Duodenal mucosa (tissue), 2 donors: ENCODE measurements at regions not wholly inside any gene's neighbourhood (a gene's known extent, or its start where the extent isn't known, plus 50 kb on each side); places are given as distances from the start of the nearest gene placed in this dataset.

Experiments used
- H3K27ac ChIP-seq: one replicate; pipeline ENCODE4 v1.7.0; 2013; ENCODE audit warnings: low read depth, low read length
- H3K27me3 ChIP-seq, 2 donors: one replicate each; pipeline ENCODE4 v1.7.0; 2013; ENCODE audit warnings: low read length in 2 of 2, control low read depth in 1 of 2; ENCODE audit not compliant: insufficient read depth in 2 of 2, control insufficient read depth in 1 of 2
- H3K36me3 ChIP-seq, 2 donors: one replicate each; pipeline ENCODE4 v1.7.0; 2013; ENCODE audit warnings: low read length in 2 of 2, control low read depth in 1 of 2; ENCODE audit not compliant: insufficient read depth in 2 of 2, control insufficient read depth in 1 of 2
- H3K4me1 ChIP-seq, 2 donors: one replicate each; pipeline ENCODE4 v1.7.0; 2013; ENCODE audit warnings: low read length in 2 of 2, control low read depth in 1 of 2; ENCODE audit not compliant: insufficient read depth in 2 of 2, control insufficient read depth in 1 of 2
- H3K4me3 ChIP-seq, 2 donors: one replicate each; pipeline ENCODE4 v1.7.0; 2013; ENCODE audit warnings: low read length in 2 of 2, low read depth in 1 of 2
- H3K9ac ChIP-seq, 2 donors: one replicate each; pipeline ENCODE4 v1.7.0; 2013; ENCODE audit warnings: low read length in 2 of 2, low read depth in 1 of 2
- H3K9me3 ChIP-seq, 2 donors: one replicate each; pipeline ENCODE4 v1.7.0; 2013; ENCODE audit warnings: low read length in 2 of 2, control low read depth in 1 of 2; ENCODE audit not compliant: control insufficient read depth in 1 of 2

GRCh38 chr4:11624370-11624769 is 195.7 kb upstream of the HS3ST1 start:
- Histone ChIP-seq H3K36me3 (no peaks in the 10 kb centered on the region), H3K4me3 (no peak overlapping the region), H3K9me3 (no peaks in the 10 kb centered on the region), H3K27ac (no peak overlapping the region), H3K27me3 (no peaks in the 10 kb centered on the region), H3K4me1 (peaks cover 0 to 6% of the 10 kb centered on the region in 2 donors), H3K9ac (no peak overlapping the region)

- Histone ChIP-seq H3K4me1 (peaks cover 0 to 6% of the 10 kb centered on the region in 2 donors), H3K36me3 (no peaks in the 10 kb centered on the region), H3K4me3 (no peak overlapping the region), H3K9ac (no peak overlapping the region), H3K9me3 (no peaks in the 10 kb centered on the region), H3K27ac (no peak overlapping the region), H3K27me3 (no peaks in the 10 kb centered on the region)
These were observed 195.0 kb upstream of the HS3ST1 start for GRCh38 chr4:11623726-11624037.

- H3K36me3 ChIP-seq, result no peaks in the 10 kb centered on the region
- H3K4me1 ChIP-seq, result peaks cover 4 to 11% of the 10 kb centered on the region in 2 donors
- no peak overlapping the region for H3K4me3 ChIP-seq
- H3K9me3 ChIP-seq, result no peaks in the 10 kb centered on the region
- H3K27me3 ChIP-seq, result no peaks in the 10 kb centered on the region
- H3K27ac ChIP-seq, result no peak overlapping the region
- H3K9ac ChIP-seq, result no peak overlapping the region
These were observed 194.4 kb upstream of the HS3ST1 start for GRCh38 chr4:11622961-11623725.

- H3K36me3 ChIP-seq, result no peaks in the 10 kb centered on the region
- no peak overlapping the region for H3K4me3 ChIP-seq
- peaks cover 5 to 13% of the 10 kb centered on the region in 2 donors for H3K4me1 ChIP-seq
- no peak overlapping the region for H3K27ac ChIP-seq
- no peak overlapping the region for H3K9ac ChIP-seq
- H3K9me3 ChIP-seq, result no peaks in the 10 kb centered on the region
- no peaks in the 10 kb centered on the region for H3K27me3 ChIP-seq
These were observed 192.2 kb upstream of the HS3ST1 start for GRCh38 chr4:11620861-11621260.

GRCh38 chr4:11618666-11619282 is 190.1 kb upstream of the HS3ST1 start:
- peak overlapping the region in 1 of 2 donors; percentile 10 for H3K4me3 ChIP-seq
- H3K36me3 ChIP-seq, result no peaks in the 10 kb centered on the region
- H3K9me3 ChIP-seq, result no peaks in the 10 kb centered on the region
- peak overlapping the region; percentile 32 for H3K27ac ChIP-seq
- H3K27me3 ChIP-seq, result no peaks in the 10 kb centered on the region
- H3K4me1 ChIP-seq, result peaks cover 5 to 7% of the 10 kb centered on the region in 2 donors
- H3K9ac ChIP-seq, result no peak overlapping the region

GRCh38 chr4:11616856-11617255 is 188.2 kb upstream of the HS3ST1 start:
- H3K27ac ChIP-seq, result no peak overlapping the region
- H3K4me1 ChIP-seq, result peaks cover 5 to 7% of the 10 kb centered on the region in 2 donors
- H3K9me3 ChIP-seq, result no peaks in the 10 kb centered on the region
- no peak overlapping the region for H3K9ac ChIP-seq
- H3K27me3 ChIP-seq, result no peaks in the 10 kb centered on the region
- no peak overlapping the region for H3K4me3 ChIP-seq
- H3K36me3 ChIP-seq, result no peaks in the 10 kb centered on the region

- H3K27ac ChIP-seq, result no peak overlapping the region
- no peak overlapping the region for H3K9ac ChIP-seq
- H3K4me3 ChIP-seq, result no peak overlapping the region
- no peaks in the 10 kb centered on the region for H3K9me3 ChIP-seq
- no peaks in the 10 kb centered on the region for H3K27me3 ChIP-seq
- no peaks in the 10 kb centered on the region for H3K36me3 ChIP-seq
- peaks cover 5 to 7% of the 10 kb centered on the region in 2 donors for H3K4me1 ChIP-seq
These were observed 186.9 kb upstream of the HS3ST1 start for GRCh38 chr4:11615601-11616000.

- no peak overlapping the region for H3K27ac ChIP-seq
- H3K9ac ChIP-seq, result no peak overlapping the region
- no peaks in the 10 kb centered on the region for H3K27me3 ChIP-seq
- H3K4me3 ChIP-seq, result no peak overlapping the region
- H3K36me3 ChIP-seq, result no peaks in the 10 kb centered on the region
- H3K4me1 ChIP-seq, result peaks cover 5 to 7% of the 10 kb centered on the region in 2 donors
- H3K9me3 ChIP-seq, result no peaks in the 10 kb centered on the region
These were observed 185.7 kb upstream of the HS3ST1 start for GRCh38 chr4:11614426-11614825.

- H3K36me3 ChIP-seq, result no peaks in the 10 kb centered on the region
- H3K27me3 ChIP-seq, result no peaks in the 10 kb centered on the region
- no peaks in the 10 kb centered on the region for H3K9me3 ChIP-seq
- H3K9ac ChIP-seq, result no peak overlapping the region
- no peak overlapping the region for H3K27ac ChIP-seq
- H3K4me3 ChIP-seq, result no peak overlapping the region
- no peaks in the 10 kb centered on the region for H3K4me1 ChIP-seq
These were observed 183.2 kb upstream of the HS3ST1 start for GRCh38 chr4:11611868-11612267.

GRCh38 chr4:11609751-11610150 is 181.1 kb upstream of the HS3ST1 start:
- Histone ChIP-seq H3K27me3 (no peaks in the 10 kb centered on the region), H3K9me3 (no peaks in the 10 kb centered on the region), H3K36me3 (no peaks in the 10 kb centered on the region), H3K4me1 (peaks cover 0 to 6% of the 10 kb centered on the region in 2 donors), H3K4me3 (no peak overlapping the region), H3K27ac (no peak overlapping the region), H3K9ac (no peak overlapping the region)
